K562 (cell line): ENCODE measurements at regions not wholly inside any gene's neighbourhood (a gene's known extent, or its start where the extent isn't known, plus 50 kb on each side); places are given as distances from the start of the nearest gene placed in this dataset.

Experiments
- ATAC-seq: fragments of 200-7000 bp; cut with Tn5 transposase; 3 replicates; pipeline ENCODE4 v1.9.1; 2020; ENCODE audit warnings: moderate library complexity
- BruUV-seq: library from RNA; stranded (reverse); fragments of 400-500 nt; replicated peaks from 2 replicates; lab custom pipeline; 2021; lab: Mats Ljungman, UMichigan
- CTCF ChIA-PET: fragments of 300-600 bp; formaldehyde crosslinking; extraction: SDS; loops from one replicate; lab custom pipeline; 2021; ENCODE audit warnings: low intra/inter-chr PET ratio; lab: Yijun Ruan, JAX
- POLR2A ChIA-PET: fragments of 300-600, 350-650 bp; sonication (Branson Sonifier 250); formaldehyde crosslinking; extraction: SDS; loops from one replicate; lab custom pipeline; 2021; ENCODE audit warnings: antibody characterized with exemption, inconsistent platforms; lab: Yijun Ruan, JAX
- DNase-seq, 4 experiments: peaks; one replicate each; pipeline versions ENCODE4 v3.0.0 to v3.0.0-alpha.2; 2011 to 2018; ENCODE audit warnings: low spot score in 3 of 4, mixed read lengths in 3 of 4; ENCODE audit errors: extremely low read depth in 1 of 4
- FAIRE-seq: peaks from 2 replicates; lab custom pipeline; 2011; peaks lifted over from hg19 to GRCh38; lab: Jason Lieb, UNC
- H2AFZ ChIP-seq: 2 replicates; pipeline ENCODE4 v1.6.0; 2011; ENCODE audit warnings: low read depth, low read length, control low read depth, inconsistent platforms
- H3K27ac ChIP-seq: fragments of 200-600 bp; 3 replicates; pipeline ENCODE4 v1.8.0; 2011; ENCODE audit warnings: low read depth, mild to moderate bottlenecking, control low read depth, inconsistent platforms, low read length, moderate library complexity, mixed read lengths; ENCODE audit errors: extremely low read depth
- H3K27me3 ChIP-seq, 2 experiments: fragments of 300-600 bp in 1 of 2; 2 replicates in 1 of 2; 3 replicates in 1 of 2; pipeline versions ENCODE4 v1.6.0 to v1.8.0; 2011; ENCODE audit warnings: inconsistent platforms in 2 of 2, low read length in 2 of 2, mild to moderate bottlenecking in 1 of 2, mixed read lengths in 1 of 2, moderate library complexity in 1 of 2; ENCODE audit not compliant: control insufficient read depth in 2 of 2, insufficient read depth in 2 of 2
- H3K36me3 ChIP-seq: fragments of 300-600 bp; 3 replicates; pipeline ENCODE4 v1.8.0; 2011; ENCODE audit warnings: mild to moderate bottlenecking, low read length, inconsistent platforms; ENCODE audit not compliant: control insufficient read depth, insufficient read depth
- H3K4me1 ChIP-seq, 2 experiments: fragments of 200-600 bp in 1 of 2; replicated peaks in 1 of 2; 2 replicates in 1 of 2; 3 replicates in 1 of 2; pipeline versions ENCODE4 v1.5.1 to v1.8.0; 2011; ENCODE audit warnings: inconsistent platforms in 2 of 2, low read length in 2 of 2, mild to moderate bottlenecking in 1 of 2, mixed read lengths in 1 of 2, moderate library complexity in 1 of 2; ENCODE audit not compliant: control insufficient read depth in 2 of 2, insufficient read depth in 2 of 2
- H3K4me2 ChIP-seq: 2 replicates; pipeline ENCODE4 v1.6.1; 2011; ENCODE audit warnings: low read length, control low read depth, inconsistent platforms, mixed read lengths; ENCODE audit not compliant: insufficient read depth
- H3K4me3 ChIP-seq: fragments of 200-600 bp; sonication (generic), shearing (Covaris generic); 2 replicates; pipeline ENCODE4 v1.5.1; 2016; ENCODE audit warnings: control low read depth, inconsistent platforms
- H3K79me2 ChIP-seq: fragments of 200-600 bp; 3 replicates; pipeline ENCODE4 v1.8.0; 2011; ENCODE audit warnings: low read length, inconsistent platforms; ENCODE audit not compliant: control insufficient read depth, insufficient read depth
- H3K9ac ChIP-seq, 2 experiments: 2 replicates each; pipeline versions ENCODE4 v1.6.0 to v1.6.1; 2011; ENCODE audit warnings: low read depth in 2 of 2, low read length in 2 of 2, control low read depth in 1 of 2, inconsistent platforms in 1 of 2, mild to moderate bottlenecking in 1 of 2, mixed read lengths in 1 of 2; ENCODE audit not compliant: insufficient read depth in 1 of 2
- H3K9me1 ChIP-seq: one replicate; pipeline ENCODE4 v1.6.0; 2011; ENCODE audit warnings: inconsistent platforms, mild to moderate bottlenecking, low read length, moderate library complexity; ENCODE audit not compliant: control insufficient read depth, insufficient read depth
- H3K9me3 ChIP-seq: replicated peaks from 2 replicates; pipeline ENCODE4 v1.5.1; 2011; ENCODE audit warnings: low read depth, low read length, inconsistent platforms; ENCODE audit not compliant: control insufficient read depth, insufficient read depth
- H4K20me1 ChIP-seq: replicated peaks from 2 replicates; pipeline ENCODE4 v1.6.1; 2011; ENCODE audit warnings: low read length, inconsistent platforms, mixed read lengths; ENCODE audit not compliant: control insufficient read depth, insufficient read depth
- ARHGAP35 ChIP-seq: fragments of 450-650 bp; IDR thresholded peaks from 2 replicates; pipeline ENCODE4 v1.6.1; 2018; ENCODE audit not compliant: partially characterized antibody
- ARNT ChIP-seq, 2 experiments: fragments of 450-650 bp; IDR thresholded peaks; 2 replicates each; pipeline ENCODE4 v1.6.1; 2016; ENCODE audit warnings: mild to moderate bottlenecking in 1 of 2
- BCOR ChIP-seq: fragments of 450-650 bp; IDR thresholded peaks from 2 replicates; pipeline ENCODE4 v1.6.1; 2016
- ELF2 ChIP-seq: fragments of 250-450 bp; sonication (Bioruptor Pico); IDR thresholded peaks from 2 replicates; pipeline ENCODE4 v1.5.0; 2021; ENCODE audit warnings: mild to moderate bottlenecking
- KLF13 ChIP-seq: fragments of 450-650 bp; IDR thresholded peaks from 2 replicates; pipeline ENCODE4 v1.6.1; 2016; ENCODE audit warnings: missing genetic modification characterization, low read depth, mild to moderate bottlenecking, missing compliant biosample characterization, moderate library complexity, borderline replicate concordance
- PCBP2 ChIP-seq: fragments of 200-400 bp; formaldehyde crosslinking; IDR thresholded peaks from 2 replicates; pipeline ENCODE4 v1.6.1; 2018; ENCODE audit warnings: low read length, low read depth, mild to moderate bottlenecking, moderate library complexity; ENCODE audit not compliant: poor library complexity, severe bottlenecking
- SRF ChIP-seq, 2 experiments: fragments of 250-450, 450-650 bp in 1 of 2; sonication (Bioruptor Pico) in 1 of 2; sonication (generic) in 1 of 2; formaldehyde crosslinking; IDR thresholded peaks; 2 replicates each; pipeline versions ENCODE4 v1.5.0 to v1.5.1; 2020 to 2022; ENCODE audit warnings: mild to moderate bottlenecking in 1 of 2, missing genetic modification reagents in 1 of 2
- ZNF583 ChIP-seq: fragments of 250-450 bp; sonication (Bioruptor Pico); IDR thresholded peaks from 2 replicates; pipeline ENCODE4 v1.4.0; 2020
- ZNF668 ChIP-seq: fragments of 250-450 bp; sonication (Bioruptor Pico); IDR thresholded peaks from 2 replicates; pipeline ENCODE4 v1.8.0; 2022; ENCODE audit warnings: mild to moderate bottlenecking, inconsistent platforms
- WGBS: fragments of 100-300 bp; shearing (Covaris generic); methylation state at CpG from one replicate; pipeline ENCODE4 v1.1.6; 2016; ENCODE audit warnings: low coverage, mixed read lengths; ENCODE audit not compliant: insufficient coverage; ENCODE audit errors: missing lambda C conversion rate; 5-methylcytosine and 5-hydroxymethylcytosine counted together
- in situ Hi-C: fragments of 300-500 bp; cut with MboI; formaldehyde crosslinking; loops from 4 replicates; pipeline ENCODE4 v1.15.0; 2018; ENCODE audit warnings: inconsistent platforms, mixed read lengths
- intact Hi-C: fragments of 100-400 bp; cut with micrococcal nuclease; formaldehyde crosslinking; loops from 2 replicates; pipeline ENCODE4 v1.14.2; 2022

DNA sequence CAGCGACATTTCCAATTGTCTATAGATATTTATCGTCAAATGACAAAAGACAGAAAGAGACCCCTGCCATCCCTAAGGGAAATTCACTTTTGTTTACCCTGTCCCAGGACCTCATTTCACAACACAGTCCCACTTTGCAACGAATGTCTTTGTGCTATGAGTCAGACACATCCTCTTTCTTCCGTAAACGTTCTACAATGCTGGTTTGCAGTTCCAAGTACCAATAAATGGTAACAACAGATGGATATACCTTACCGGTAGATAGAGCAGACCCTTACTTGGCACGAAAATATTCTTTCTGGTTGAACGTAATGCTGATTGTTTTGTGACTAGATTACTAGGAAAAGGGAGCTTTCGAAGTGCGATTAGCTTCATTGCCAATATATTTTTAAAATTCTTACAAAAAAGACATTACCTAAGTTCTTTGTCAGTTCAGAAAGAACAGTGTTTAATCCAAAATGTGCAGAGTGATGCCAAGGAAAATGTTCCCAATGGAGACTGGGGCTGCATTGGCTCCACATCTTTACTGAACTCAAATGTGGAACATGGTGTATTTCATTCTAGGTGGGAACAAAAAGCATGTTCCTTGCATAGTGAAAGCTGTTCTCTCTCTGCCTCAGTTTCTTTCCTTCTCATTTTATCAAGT lies 202.5 kb upstream of the SLC27A6 start:
- POLR2A ChIA-PET = no interaction called here
- H3K27me3 ChIP-seq = no peaks in the 10 kb centered on the region
- in situ Hi-C loops = no loop called here
- no peaks in the 10 kb centered on the region for H3K79me2 ChIP-seq
- no peak overlapping the region for H3K27ac ChIP-seq
- H3K4me3 ChIP-seq = no peak overlapping the region
- CTCF ChIA-PET = no interaction called here
- no peaks in the 10 kb centered on the region for H4K20me1 ChIP-seq
- H3K4me1 ChIP-seq = no peaks in the 10 kb centered on the region
- H3K9ac ChIP-seq = no peak overlapping the region
- H3K9me3 ChIP-seq = no peaks in the 10 kb centered on the region
- no peak for FAIRE-seq
- no peak overlapping the region for H2AFZ ChIP-seq
- ATAC-seq = no peak
- DNase-seq = no peak
- H3K36me3 ChIP-seq = no peaks in the 10 kb centered on the region
- no peaks in the 10 kb centered on the region for H3K9me1 ChIP-seq
- WGBS = 2% methylated on average over 10 of the region's 10 CpGs
- TF ChIP-seq ZNF583 (CRISPR knock-in tag) (no peak), PCBP2 (no peak), BCOR (no peak), KLF13 (tag) (no peak), ZNF668 (CRISPR knock-in tag) (no peak), SRF (CRISPR knock-in tag; IDR thresholded peaks at IDR 0.05) (no peak), ARHGAP35 (no peak), ARNT (IDR thresholded peaks at IDR 0.05) (no peak), ELF2 (CRISPR knock-in tag) (no peak)
- no TSS peak for BruUV-seq
- no peak overlapping the region for H3K4me2 ChIP-seq
- intact Hi-C loops = no loop called here
